WTC11 (cell line): ENCODE measurements at regions not wholly inside any gene's neighbourhood (a gene's known extent, or its start where the extent isn't known, plus 50 kb on each side); places are given as distances from the start of the nearest gene placed in this dataset.

ENCODE experiments used
- AFF4 ChIP-seq: sonication (generic); formaldehyde crosslinking; IDR thresholded peaks from 2 replicates; pipeline ENCODE4 v1.8.1; 2023; ENCODE audit warnings: mild to moderate bottlenecking, missing genetic modification reagents, borderline replicate concordance
- CTCF ChIP-seq: fragments of 200-600 bp; IDR thresholded peaks from 2 replicates; pipeline ENCODE4 v1.8.0; 2022; ENCODE audit warnings: antibody characterized with exemption
- IRF1 ChIP-seq: sonication (generic); formaldehyde crosslinking; IDR thresholded peaks from 2 replicates; pipeline ENCODE4 v1.8.0; 2023; ENCODE audit warnings: missing genetic modification reagents
- JUN ChIP-seq: sonication (generic); formaldehyde crosslinking; IDR thresholded peaks from 2 replicates; pipeline ENCODE4 v1.8.0; 2023; ENCODE audit warnings: mild to moderate bottlenecking, missing genetic modification reagents
- MAX ChIP-seq: sonication (generic); formaldehyde crosslinking; IDR thresholded peaks from 2 replicates; pipeline ENCODE4 v1.8.0; 2022; ENCODE audit warnings: mild to moderate bottlenecking, missing genetic modification reagents
- MXD4 ChIP-seq: fragments of 250-450 bp; sonication (Bioruptor Pico); IDR thresholded peaks from 2 replicates; pipeline ENCODE4 v1.8.0; 2021; ENCODE audit warnings: mild to moderate bottlenecking, moderate library complexity, borderline replicate concordance
- NFYB ChIP-seq: sonication (generic); formaldehyde crosslinking; conservative IDR thresholded peaks from 2 replicates; pipeline ENCODE4 v1.8.0; 2022; ENCODE audit warnings: low read depth, missing genetic modification reagents
- NR2C2 ChIP-seq: sonication (generic); formaldehyde crosslinking; IDR thresholded peaks from 2 replicates; pipeline ENCODE4 v1.8.0; 2022; ENCODE audit warnings: mild to moderate bottlenecking, missing genetic modification reagents
- SP1 ChIP-seq: sonication (generic); formaldehyde crosslinking; conservative IDR thresholded peaks from 2 replicates; pipeline ENCODE4 v1.8.1; 2022; ENCODE audit warnings: missing genetic modification reagents
- TCF7 ChIP-seq: sonication (generic); formaldehyde crosslinking; IDR thresholded peaks from 2 replicates; pipeline ENCODE4 v1.8.0; 2022; ENCODE audit warnings: mild to moderate bottlenecking, low read depth, missing genetic modification reagents, moderate library complexity
- ZNF423 ChIP-seq: fragments of 250-450 bp; sonication (Bioruptor Pico); IDR thresholded peaks from 2 replicates; pipeline ENCODE4 v2.1.2; 2022; ENCODE audit warnings: mild to moderate bottlenecking, moderate library complexity
- ZSCAN18 ChIP-seq: fragments of 250-450 bp; sonication (Bioruptor Pico); IDR thresholded peaks from 2 replicates; pipeline ENCODE4 v2.1.2; 2022; ENCODE audit warnings: mild to moderate bottlenecking, moderate library complexity

GRCh38 chr5:109511980-109512734, 102.4 kb upstream of the PJA2 start:
- TF ChIP-seq ZNF423, result no peak
- TF ChIP-seq CTCF, result no peak
- TF ChIP-seq NR2C2, result no peak
- TF ChIP-seq AFF4 (CRISPR knock-in tag), result no peak
- TF ChIP-seq ZSCAN18 (CRISPR knock-in tag), result no peak
- no peak for TF ChIP-seq TCF7 (CRISPR knock-in tag)
- TF ChIP-seq SP1, result no peak
- TF ChIP-seq MAX (CRISPR knock-in tag), result no peak
- TF ChIP-seq MXD4 (CRISPR knock-in tag), result no peak
- TF ChIP-seq NFYB (CRISPR knock-in tag), result no peak
- no peak for TF ChIP-seq JUN
- no peak for TF ChIP-seq IRF1
